GM19043 (cell line): ENCODE measurements at regions not wholly inside any gene's neighbourhood (a gene's known extent, or its start where the extent isn't known, plus 50 kb on each side); places are given as distances from the start of the nearest gene placed in this dataset.

Source experiments
- ATAC-seq: cut with Tn5 transposase; IDR thresholded peaks from one replicate; pipeline ENCODE4 v1.9.1; 2021; ENCODE audit warnings: low read depth; ENCODE audit not compliant: unreplicated experiment

DNA sequence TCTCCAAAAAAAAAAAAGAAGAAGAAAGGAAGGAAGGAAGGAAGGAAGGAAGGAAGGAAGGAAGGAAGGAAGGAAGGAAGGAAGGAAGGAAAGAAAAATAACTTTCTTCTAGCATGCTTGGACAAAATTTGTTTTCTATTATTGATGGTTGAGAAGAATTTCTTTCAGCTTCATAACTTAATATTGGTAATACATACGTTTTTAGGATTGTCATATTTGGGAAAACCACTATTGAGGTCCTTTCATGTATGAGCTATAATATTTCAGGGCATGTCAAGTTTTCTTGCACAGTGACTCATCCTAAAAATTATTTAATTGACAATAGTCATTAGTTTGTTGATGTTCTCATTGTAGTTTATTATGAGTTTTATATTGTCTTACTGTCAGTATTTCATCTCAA lies 66.4 kb upstream of the PKDCC start:
- no peak for ATAC-seq

DNA sequence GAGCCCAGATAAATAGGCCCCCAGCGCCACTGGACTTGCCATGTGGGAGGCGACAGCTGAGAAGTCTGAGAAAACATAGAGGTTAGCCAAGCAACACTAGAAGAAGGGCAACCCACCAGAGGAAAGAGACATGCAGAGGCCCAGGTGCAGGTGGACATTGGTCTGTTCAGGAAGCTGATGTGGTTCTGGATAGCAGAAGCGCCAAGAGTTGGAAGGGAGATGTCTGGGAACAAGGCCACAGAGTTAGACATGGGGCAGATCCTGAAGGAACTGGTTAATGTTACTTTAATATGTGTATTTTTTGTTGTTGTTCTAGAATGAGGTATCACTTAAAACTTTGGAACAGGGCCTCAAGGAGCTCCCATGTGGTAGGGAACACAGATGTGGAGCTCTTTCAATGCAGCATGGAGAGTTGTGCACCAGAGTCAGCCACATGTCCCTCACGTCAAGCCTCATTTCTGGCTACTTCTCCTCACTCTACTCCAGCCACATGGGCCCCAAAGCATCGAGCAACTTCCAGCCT lies 62.2 kb upstream of the PKDCC start:
- ATAC-seq = no peak

DNA sequence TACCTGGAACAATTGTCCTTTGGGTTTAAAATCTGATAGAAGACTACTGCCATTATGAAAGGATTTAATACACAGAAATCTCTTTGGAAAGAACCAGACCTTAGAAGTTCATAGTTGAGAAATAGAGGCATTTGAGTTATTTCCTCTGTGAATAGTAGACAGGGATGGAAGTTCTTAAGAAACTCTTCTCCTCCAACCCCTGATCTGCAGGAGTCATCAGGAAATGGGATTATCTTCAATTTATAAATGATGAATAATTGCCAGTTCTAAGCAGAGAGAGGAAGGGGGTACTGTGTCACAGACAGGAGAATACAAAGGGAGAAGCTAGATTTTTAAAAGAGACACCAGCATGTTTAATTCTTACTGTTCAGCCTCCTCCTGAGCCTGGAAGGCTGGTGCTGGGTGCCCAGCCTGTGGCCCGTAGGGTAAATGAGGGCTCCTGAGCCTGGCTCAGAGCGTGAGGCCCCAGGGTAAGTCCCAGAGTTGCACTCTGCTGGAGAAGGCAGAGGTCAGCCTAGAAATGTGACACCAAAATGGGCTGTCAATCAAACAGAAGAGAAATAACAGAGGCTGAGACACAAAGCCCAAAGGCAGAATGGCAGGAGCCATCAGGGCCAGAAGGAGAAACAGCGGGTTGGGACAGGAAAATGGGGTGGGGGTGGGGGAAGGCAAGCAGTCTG lies 58.2 kb upstream of the PKDCC start:
- no peak for ATAC-seq

DNA sequence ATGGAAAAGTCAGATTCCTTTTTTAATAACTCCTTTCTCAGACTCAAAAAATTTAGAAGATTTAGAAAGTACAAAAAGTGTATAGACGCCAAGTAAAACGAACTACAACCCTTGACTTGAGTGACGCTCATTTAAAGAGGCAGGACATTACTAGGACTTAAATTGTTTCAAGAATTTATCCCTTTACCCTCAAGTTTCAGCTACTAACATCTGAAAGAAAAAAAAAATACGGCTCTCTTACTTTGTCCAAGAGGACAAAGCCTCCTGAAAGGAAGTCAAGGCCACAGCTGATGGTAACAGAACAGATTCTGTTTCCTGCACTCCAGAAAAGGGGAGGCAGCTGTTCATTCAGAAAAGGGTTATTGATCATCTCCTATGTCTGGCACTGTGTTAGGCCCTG lies 57.6 kb upstream of the PKDCC start:
- no peak for ATAC-seq

DNA sequence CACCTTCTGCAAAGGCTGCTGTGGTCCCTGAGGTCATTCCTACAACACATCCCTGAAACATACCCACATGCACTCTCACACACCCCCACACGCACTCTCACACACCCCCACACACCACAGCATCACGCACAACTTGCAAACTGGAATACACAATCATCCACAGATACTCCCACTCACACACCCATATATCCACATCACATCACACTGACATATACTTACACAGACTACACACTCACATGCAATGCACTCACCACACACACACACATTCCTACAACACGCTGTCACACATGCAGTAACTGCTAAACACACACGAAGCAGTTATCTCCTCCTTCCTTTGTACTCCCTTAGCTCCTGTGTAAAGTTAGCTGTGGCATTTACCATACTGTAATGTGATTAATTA lies 57.1 kb upstream of the PKDCC start:
- ATAC-seq = no peak

DNA sequence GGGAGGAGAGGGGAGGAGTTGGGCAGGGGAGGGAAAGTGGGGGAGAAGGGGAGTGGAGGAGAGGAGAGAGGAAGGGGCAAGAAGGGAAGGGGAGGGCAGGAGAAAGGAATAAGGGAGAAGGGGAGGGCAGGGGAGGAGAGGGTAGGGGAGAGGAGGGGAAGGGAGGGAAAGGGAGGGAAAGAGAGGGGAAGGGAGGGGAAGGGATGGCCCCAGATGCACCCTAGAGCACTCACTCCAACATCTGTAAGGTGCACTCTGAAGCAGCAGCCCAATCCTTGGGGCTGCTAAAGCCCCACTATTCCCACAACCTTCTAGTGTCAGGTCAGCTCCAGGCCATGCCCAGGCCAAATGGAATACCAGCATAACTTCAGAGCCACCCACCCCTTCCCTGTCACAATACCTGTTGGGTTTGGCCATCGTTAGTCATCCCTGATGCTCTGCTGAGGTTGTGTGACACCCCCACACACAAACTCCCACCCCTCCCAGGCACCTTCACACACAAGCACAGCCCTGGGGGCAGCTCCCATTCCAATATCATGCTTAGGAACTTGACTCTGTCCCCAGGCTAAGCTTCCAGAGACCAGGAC lies 55.7 kb upstream of the PKDCC start:
- ATAC-seq = no peak

DNA sequence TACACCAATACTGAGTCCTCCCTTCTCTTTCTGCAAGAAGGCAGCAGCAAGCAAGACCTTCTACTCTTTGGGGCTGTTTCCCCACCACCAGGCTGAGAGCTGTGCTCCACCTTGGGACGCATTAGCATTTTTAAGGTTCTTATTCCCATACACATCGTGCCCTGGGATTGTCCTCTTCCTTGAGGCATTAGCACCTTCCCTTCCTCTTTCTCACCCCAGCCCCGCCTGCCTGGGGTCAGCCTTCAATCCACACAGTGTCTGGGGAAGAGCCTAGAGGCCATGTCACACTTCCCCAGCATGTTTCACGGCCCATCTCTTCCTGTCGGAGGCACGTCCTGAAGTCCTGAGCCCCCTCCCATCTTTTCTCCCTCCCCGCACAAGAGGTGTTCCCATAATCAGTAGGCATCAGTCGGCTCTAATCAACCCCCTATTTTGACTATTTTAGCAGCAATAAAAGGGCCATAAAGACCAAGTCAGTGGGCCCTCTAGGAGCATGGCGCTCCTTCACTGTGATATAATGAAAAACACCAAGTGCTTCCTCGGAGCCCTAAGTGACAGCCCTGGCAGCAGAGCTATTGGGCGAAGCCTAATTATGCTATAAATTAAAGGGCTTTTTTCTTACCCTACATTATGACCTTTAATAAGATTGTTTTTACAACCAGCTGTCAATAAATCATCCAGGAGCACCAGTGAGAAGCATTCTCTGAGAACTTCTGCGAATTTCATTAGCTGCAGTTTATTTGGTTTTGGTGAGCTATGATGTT lies 55.0 kb upstream of the PKDCC start:
- no peak for ATAC-seq

DNA sequence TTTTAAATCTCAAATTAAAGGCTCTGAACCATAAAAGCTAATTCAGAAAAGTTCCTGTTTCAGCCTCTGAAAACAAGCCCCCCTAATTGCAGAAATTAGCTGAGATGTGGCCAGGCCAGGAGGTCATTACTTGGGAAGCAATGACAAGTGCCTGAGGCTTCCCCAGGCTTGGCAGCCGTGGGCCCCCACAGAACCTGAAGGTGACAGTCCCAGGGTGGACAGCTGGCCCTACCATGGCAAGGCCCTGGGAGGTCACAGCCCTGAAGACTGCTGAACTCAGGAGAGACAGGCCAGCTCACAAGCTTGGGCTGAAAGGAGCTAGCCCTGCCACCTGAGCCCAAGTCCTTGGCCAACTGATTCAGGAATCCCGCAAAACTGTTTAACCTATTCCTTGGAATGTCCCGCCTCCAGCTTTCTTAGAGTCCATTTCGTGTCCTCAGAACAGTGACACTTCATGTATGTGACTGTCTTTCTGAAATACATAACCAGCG lies 54.3 kb upstream of the PKDCC start:
- ATAC-seq = no peak

DNA sequence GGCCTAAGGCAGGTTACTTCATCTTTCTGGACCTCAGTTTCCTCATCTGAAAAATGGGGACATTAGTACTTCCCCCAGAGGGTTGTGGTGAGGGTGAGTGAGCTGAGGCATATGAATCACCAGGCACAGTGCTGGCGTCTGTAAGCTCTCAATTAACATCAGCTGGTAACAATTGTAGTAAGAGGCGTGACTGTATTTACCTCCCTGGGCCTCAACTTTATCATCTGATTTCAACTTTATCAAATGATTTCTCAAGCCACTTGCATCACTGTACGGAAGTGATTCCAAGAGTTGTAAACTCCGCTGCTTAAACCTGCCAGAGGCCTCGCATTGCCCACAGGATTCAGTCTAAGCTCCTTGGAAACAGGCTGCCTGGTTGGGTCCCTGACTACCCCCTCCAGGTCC lies 53.6 kb upstream of the PKDCC start:
- ATAC-seq = no peak

DNA sequence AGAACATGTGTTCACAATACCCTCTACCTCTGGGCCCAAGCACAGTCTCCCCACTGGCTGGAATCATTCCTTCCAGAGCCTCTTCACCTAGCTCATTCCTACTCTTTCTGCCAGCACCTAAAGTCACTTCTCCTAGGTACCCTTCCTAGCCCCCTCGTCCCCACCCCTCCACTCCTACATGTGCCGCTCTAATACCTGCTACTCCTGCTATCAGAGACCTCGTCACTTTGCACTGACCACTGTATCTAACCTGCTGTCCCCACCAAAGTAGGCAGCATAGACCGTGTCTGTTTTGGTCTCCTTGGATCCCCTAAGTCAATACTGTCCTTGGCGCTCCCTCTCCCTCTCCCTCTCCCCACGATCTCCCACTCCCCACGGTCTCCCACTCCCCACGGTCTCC lies 53.2 kb upstream of the PKDCC start:
- no peak for ATAC-seq

DNA sequence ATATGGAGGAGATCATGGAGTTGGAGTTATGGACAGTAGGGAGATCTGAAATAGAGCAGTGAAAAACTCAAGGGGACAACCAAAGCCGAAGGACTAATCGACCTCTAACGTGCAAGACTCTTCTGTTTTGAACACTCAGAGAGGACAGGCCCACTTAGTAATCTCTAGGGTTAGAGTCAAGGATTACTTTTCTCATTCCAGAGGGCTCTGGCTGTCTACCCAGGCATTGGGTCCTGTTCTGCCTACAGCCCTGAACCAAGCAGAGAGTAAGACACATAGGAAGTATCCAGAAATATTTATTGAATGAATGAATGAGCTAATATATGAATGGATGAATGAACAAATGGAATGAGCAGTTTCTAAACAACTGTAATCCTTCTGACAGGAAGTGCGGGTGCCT lies 50.3 kb upstream of the PKDCC start:
- ATAC-seq = no peak
